Large intestine (tissue), 3 donors: ENCODE measurements at regions not wholly inside any gene's neighbourhood (a gene's known extent, or its start where the extent isn't known, plus 50 kb on each side); places are given as distances from the start of the nearest gene placed in this dataset.

Experiments
- DNase-seq, 2 donors: peaks; one replicate each; pipeline versions ENCODE4 v3.0.0 to v3.0.0-alpha.2; 2013
- H3K27ac ChIP-seq: one replicate; pipeline ENCODE4 v1.5.1; 2013; ENCODE audit warnings: low read length
- H3K27me3 ChIP-seq: 2 replicates; pipeline ENCODE4 v1.6.1; 2013; ENCODE audit warnings: low read length; ENCODE audit not compliant: control insufficient read depth, insufficient read depth
- H3K36me3 ChIP-seq: 2 replicates; pipeline ENCODE4 v1.6.1; 2013; ENCODE audit warnings: low read length; ENCODE audit not compliant: control insufficient read depth, insufficient read depth
- H3K4me1 ChIP-seq: one replicate; pipeline ENCODE4 v1.6.1; 2013; ENCODE audit warnings: low read length; ENCODE audit not compliant: control insufficient read depth, insufficient read depth
- H3K4me3 ChIP-seq: one replicate; pipeline ENCODE4 v1.5.1; 2013; ENCODE audit warnings: low read length
- H3K9me3 ChIP-seq: one replicate; pipeline ENCODE4 v1.6.1; 2013; ENCODE audit warnings: mild to moderate bottlenecking, low read depth, low read length, moderate library complexity; ENCODE audit not compliant: control insufficient read depth
- WGBS: methylation state at CpG from one replicate; pipeline ENCODE4 v1.1.5; 2013; ENCODE audit warnings: low lambda C conversion rate; ENCODE audit not compliant: insufficient coverage; 5-methylcytosine and 5-hydroxymethylcytosine counted together

- no peaks in the 10 kb centered on the region for H3K36me3 ChIP-seq
- H3K27me3 ChIP-seq, result no peaks in the 10 kb centered on the region
- DNase-seq, result peak; percentile 56 to 82
- H3K9me3 ChIP-seq, result no peaks in the 10 kb centered on the region
- 20% methylated on average over 2 of the region's 12 CpGs for WGBS
- H3K4me3 ChIP-seq, result no peak overlapping the region
- peak overlapping the region; percentile 45 for H3K27ac ChIP-seq
- H3K4me1 ChIP-seq, result peaks cover 8% of the 10 kb centered on the region
These were observed 556.1 kb downstream of the EFNB2 start for GRCh38 chr13:105979131-105980011.

- no peaks in the 10 kb centered on the region for H3K27me3 ChIP-seq
- WGBS, result no CpG with 5 or more reads among the region's 1 CpG
- no peak overlapping the region for H3K4me3 ChIP-seq
- H3K4me1 ChIP-seq, result peaks cover 18% of the 10 kb centered on the region
- no peak for DNase-seq
- no peaks in the 10 kb centered on the region for H3K9me3 ChIP-seq
- H3K36me3 ChIP-seq, result no peaks in the 10 kb centered on the region
- H3K27ac ChIP-seq, result no peak overlapping the region
These were observed 561.1 kb downstream of the EFNB2 start for GRCh38 chr13:105974380-105974779.

GRCh38 chr13:105972811-105973590 lies 562.5 kb downstream of the EFNB2 start:
- Histone ChIP-seq H3K36me3 (no peaks in the 10 kb centered on the region), H3K9me3 (no peaks in the 10 kb centered on the region)
- 90% methylated on average over 2 of the region's 14 CpGs for WGBS

GRCh38 chr13:105972306-105972721 lies 563.1 kb downstream of the EFNB2 start:
- Histone ChIP-seq H3K9me3 (no peaks in the 10 kb centered on the region), H3K36me3 (no peaks in the 10 kb centered on the region), H3K27me3 (no peaks in the 10 kb centered on the region), H3K4me1 (peaks cover 17% of the 10 kb centered on the region), H3K27ac (peak overlapping the region; percentile 21), H3K4me3 (no peak overlapping the region)
- no CpG with 5 or more reads among the region's 7 CpGs for WGBS
- peak in 1 of 2 donors; percentile 26 for DNase-seq

More at GRCh38 chr13:105972811-105973590, 562.5 kb downstream of the EFNB2 start:
- Histone ChIP-seq H3K27ac (no peak overlapping the region), H3K27me3 (no peaks in the 10 kb centered on the region), H3K4me3 (no peak overlapping the region), H3K4me1 (peaks cover 17% of the 10 kb centered on the region)
- no peak for DNase-seq

GRCh38 chr13:105971738-105972137 lies 563.7 kb downstream of the EFNB2 start:
- 30% methylated on average over 3 of the region's 3 CpGs for WGBS
- no peaks in the 10 kb centered on the region for H3K9me3 ChIP-seq
- H3K36me3 ChIP-seq, result no peaks in the 10 kb centered on the region
- H3K4me3 ChIP-seq, result no peak overlapping the region
- no peaks in the 10 kb centered on the region for H3K27me3 ChIP-seq
- DNase-seq, result peak in 1 of 2 donors; percentile 59
- H3K27ac ChIP-seq, result no peak overlapping the region
- peaks cover 17% of the 10 kb centered on the region for H3K4me1 ChIP-seq

- H3K27ac ChIP-seq, result no peak overlapping the region
- H3K4me3 ChIP-seq, result no peak overlapping the region
- peak in 1 of 2 donors; percentile 16 for DNase-seq
- 88% methylated on average over 2 of the region's 4 CpGs for WGBS
- no peaks in the 10 kb centered on the region for H3K27me3 ChIP-seq
- H3K9me3 ChIP-seq, result no peaks in the 10 kb centered on the region
- H3K4me1 ChIP-seq, result peaks cover 17% of the 10 kb centered on the region
- no peaks in the 10 kb centered on the region for H3K36me3 ChIP-seq
These were observed 564.1 kb downstream of the EFNB2 start for GRCh38 chr13:105971312-105971711.

GRCh38 chr13:105969761-105970160 lies 565.7 kb downstream of the EFNB2 start:
- no peaks in the 10 kb centered on the region for H3K9me3 ChIP-seq
- H3K27ac ChIP-seq, result no peak overlapping the region
- H3K27me3 ChIP-seq, result no peaks in the 10 kb centered on the region
- peak; percentile 54 to 81 for DNase-seq
- no CpG with 5 or more reads among the region's 4 CpGs for WGBS
- peaks cover 17% of the 10 kb centered on the region for H3K4me1 ChIP-seq
- no peak overlapping the region for H3K4me3 ChIP-seq
- H3K36me3 ChIP-seq, result no peaks in the 10 kb centered on the region

GRCh38 chr13:105965910-105966309 lies 569.6 kb downstream of the EFNB2 start:
- H3K4me3 ChIP-seq, result no peak overlapping the region
- no peak overlapping the region for H3K27ac ChIP-seq
- no peaks in the 10 kb centered on the region for H3K36me3 ChIP-seq
- H3K27me3 ChIP-seq, result no peaks in the 10 kb centered on the region
- H3K4me1 ChIP-seq, result peaks cover 9% of the 10 kb centered on the region
- no peaks in the 10 kb centered on the region for H3K9me3 ChIP-seq
- no peak for DNase-seq
- WGBS, result 100% methylated on average over 1 of the region's 7 CpGs

- H3K4me1 ChIP-seq, result no peaks in the 10 kb centered on the region
- H3K4me3 ChIP-seq, result no peak overlapping the region
- H3K36me3 ChIP-seq, result no peaks in the 10 kb centered on the region
- H3K27me3 ChIP-seq, result no peaks in the 10 kb centered on the region
- H3K9me3 ChIP-seq, result no peaks in the 10 kb centered on the region
- 100% methylated on average over 2 of the region's 7 CpGs for WGBS
- DNase-seq, result no peak
- H3K27ac ChIP-seq, result no peak overlapping the region
These were observed 573.4 kb downstream of the EFNB2 start for GRCh38 chr13:105962080-105962479.

- no peak overlapping the region for H3K4me3 ChIP-seq
- H3K36me3 ChIP-seq, result no peaks in the 10 kb centered on the region
- H3K27ac ChIP-seq, result no peak overlapping the region
- H3K4me1 ChIP-seq, result no peaks in the 10 kb centered on the region
- DNase-seq, result no peak
- H3K27me3 ChIP-seq, result no peaks in the 10 kb centered on the region
- no CpG with 5 or more reads among the region's 5 CpGs for WGBS
- no peaks in the 10 kb centered on the region for H3K9me3 ChIP-seq
These were observed 574.0 kb downstream of the EFNB2 start for GRCh38 chr13:105961438-105961837.
